ENCODE measurements at regions not wholly inside any gene's neighbourhood (a gene's known extent, or its start where the extent isn't known, plus 50 kb on each side); places are given as distances from the start of the nearest gene placed in this dataset.

GRCh38 chr2:2872309-2872617, 505.4 kb downstream of the EIPR1 start:
- TF ChIP-seq, protein P1, sequence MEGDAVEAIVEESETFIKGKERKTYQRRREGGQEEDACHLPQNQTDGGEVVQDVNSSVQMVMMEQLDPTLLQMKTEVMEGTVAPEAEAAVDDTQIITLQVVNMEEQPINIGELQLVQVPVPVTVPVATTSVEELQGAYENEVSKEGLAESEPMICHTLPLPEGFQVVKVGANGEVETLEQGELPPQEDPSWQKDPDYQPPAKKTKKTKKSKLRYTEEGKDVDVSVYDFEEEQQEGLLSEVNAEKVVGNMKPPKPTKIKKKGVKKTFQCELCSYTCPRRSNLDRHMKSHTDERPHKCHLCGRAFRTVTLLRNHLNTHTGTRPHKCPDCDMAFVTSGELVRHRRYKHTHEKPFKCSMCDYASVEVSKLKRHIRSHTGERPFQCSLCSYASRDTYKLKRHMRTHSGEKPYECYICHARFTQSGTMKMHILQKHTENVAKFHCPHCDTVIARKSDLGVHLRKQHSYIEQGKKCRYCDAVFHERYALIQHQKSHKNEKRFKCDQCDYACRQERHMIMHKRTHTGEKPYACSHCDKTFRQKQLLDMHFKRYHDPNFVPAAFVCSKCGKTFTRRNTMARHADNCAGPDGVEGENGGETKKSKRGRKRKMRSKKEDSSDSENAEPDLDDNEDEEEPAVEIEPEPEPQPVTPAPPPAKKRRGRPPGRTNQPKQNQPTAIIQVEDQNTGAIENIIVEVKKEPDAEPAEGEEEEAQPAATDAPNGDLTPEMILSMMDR (IDR thresholded peaks at IDR 0.05; ENCODE audit: control extremely low read depth, extremely low read depth, low read depth, missing control alignments), result no peak
- DNase-seq (ENCODE audit: extremely low spot score), result no peak
- ChIA-PET POLR2A (no interaction called here), CTCF (no interaction called here)

DNA sequence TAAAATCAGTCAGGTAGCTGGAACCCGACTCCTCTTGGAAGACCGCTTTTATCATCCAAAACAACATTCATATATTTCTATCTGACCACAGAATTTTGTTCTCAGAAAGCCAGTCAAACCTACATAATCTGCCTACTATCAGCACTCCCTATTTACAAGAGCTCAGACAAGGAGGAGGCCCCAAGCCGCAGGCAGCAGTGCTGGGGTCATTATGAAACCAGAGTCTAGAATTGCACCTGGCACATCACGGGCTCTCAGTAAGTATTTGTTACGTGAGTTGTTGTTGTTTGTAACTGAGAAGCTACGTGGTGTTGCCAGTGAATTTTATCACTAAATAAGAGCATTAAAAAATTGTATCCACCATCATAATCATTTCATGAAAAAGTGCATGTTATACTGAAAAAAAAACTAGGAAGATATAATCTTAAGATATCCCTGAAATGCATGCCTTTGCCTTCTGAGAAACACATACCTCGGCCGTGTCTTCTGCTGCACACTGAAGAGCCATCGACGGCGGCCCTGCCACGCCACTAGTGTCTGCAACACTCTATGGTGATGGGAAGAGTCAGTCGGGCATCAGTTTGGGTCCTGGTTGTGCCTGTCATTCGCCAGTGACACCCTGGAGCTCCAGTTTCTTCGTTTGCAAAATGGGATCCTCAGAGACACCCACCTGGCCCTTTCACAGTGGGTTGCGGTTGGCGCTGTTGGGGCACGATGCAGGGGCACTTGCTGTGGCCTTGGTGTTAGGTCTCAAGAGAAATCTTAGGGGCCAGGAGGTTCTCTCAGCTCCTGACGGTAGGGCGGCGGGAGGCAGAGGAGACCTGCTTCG, 505.9 kb downstream of the EIPR1 start:
- ChIA-PET POLR2A (no interaction called here), CTCF (interaction anchor here (2.1 kb wide), 1 partner anchor 13 kb away, joined by 5 read pairs; no protein-coding TSS in a partner anchor)
- DNase-seq (ENCODE audit: extremely low spot score), result no peak
- TF ChIP-seq, protein P1 (IDR thresholded peaks at IDR 0.05; ENCODE audit: control extremely low read depth, extremely low read depth, low read depth, missing control alignments), result no peak

GRCh38 chr2:2870106-2870505, 507.5 kb downstream of the EIPR1 start:
- TF ChIP-seq, protein P1 (IDR thresholded peaks at IDR 0.05; ENCODE audit: control extremely low read depth, extremely low read depth, low read depth, missing control alignments), result no peak
- CTCF ChIA-PET, result interaction anchor here (2.1 kb wide), 1 partner anchor 11 kb away, joined by 5 read pairs; no protein-coding TSS in a partner anchor

GRCh38 chr2:2869553-2869952, 508.1 kb downstream of the EIPR1 start:
- no peak for DNase-seq (ENCODE audit: extremely low spot score)
- TF ChIP-seq, protein P1 (IDR thresholded peaks at IDR 0.05; ENCODE audit: control extremely low read depth, extremely low read depth, low read depth, missing control alignments), result no peak
- ChIA-PET CTCF (no interaction called here), POLR2A (no interaction called here)

More at GRCh38 chr2:2870106-2870505, 507.5 kb downstream of the EIPR1 start:
- DNase-seq (ENCODE audit: extremely low spot score), result no peak
- POLR2A ChIA-PET, result no interaction called here

DNA sequence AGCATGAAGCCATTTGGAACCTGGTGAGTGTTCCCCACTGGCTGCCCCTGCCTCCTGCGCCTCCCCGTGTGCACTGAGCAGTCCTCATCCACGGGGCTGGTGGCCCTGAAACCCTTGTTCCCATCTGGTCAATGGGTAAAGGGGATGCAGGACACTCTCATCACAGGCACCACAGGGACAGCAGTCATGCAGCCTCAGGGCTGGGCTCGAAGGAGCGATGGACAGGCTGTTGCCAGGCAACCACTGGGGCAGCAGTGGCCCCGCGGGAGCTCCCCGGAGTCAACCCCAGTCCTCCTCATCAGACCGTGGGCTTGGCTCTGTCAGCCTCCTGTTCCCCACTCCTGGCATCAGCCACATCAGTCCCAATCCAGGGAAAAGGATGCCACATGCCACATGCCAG, 509.5 kb downstream of the EIPR1 start:
- ChIA-PET POLR2A (no interaction called here), CTCF (interaction anchor here (1.2 kb wide), 1 partner anchor 12 kb away, joined by 3 read pairs; no protein-coding TSS in a partner anchor)
- TF ChIP-seq, protein P1 (IDR thresholded peaks at IDR 0.05; ENCODE audit: control extremely low read depth, extremely low read depth, low read depth, missing control alignments), result no peak
- no peak for DNase-seq (ENCODE audit: extremely low spot score)

- no peak for DNase-seq (ENCODE audit: extremely low spot score)
- ChIA-PET CTCF (interaction anchor here (1.2 kb wide), 1 partner anchor 12 kb away, joined by 3 read pairs; no protein-coding TSS in a partner anchor), POLR2A (no interaction called here)
- TF ChIP-seq, protein P1 (IDR thresholded peaks at IDR 0.05; ENCODE audit: control extremely low read depth, extremely low read depth, low read depth, missing control alignments), result no peak
Observed at GRCh38 chr2:2867397-2867979, 510.1 kb downstream of the EIPR1 start.
